ENCODE measurements at regions not wholly inside any gene's neighbourhood (a gene's known extent, or its start where the extent isn't known, plus 50 kb on each side); places are given as distances from the start of the nearest gene placed in this dataset.
"Not testable (repeated sequence)": the region's sequence is repeated elsewhere in the genome, so short reads cannot be mapped to it uniquely, and the experiment has no call there.

- DNase-seq = no peak
Measured at GRCh38 chr6:11450037-11450436, 87.5 kb upstream of the TMEM170B start.

DNA sequence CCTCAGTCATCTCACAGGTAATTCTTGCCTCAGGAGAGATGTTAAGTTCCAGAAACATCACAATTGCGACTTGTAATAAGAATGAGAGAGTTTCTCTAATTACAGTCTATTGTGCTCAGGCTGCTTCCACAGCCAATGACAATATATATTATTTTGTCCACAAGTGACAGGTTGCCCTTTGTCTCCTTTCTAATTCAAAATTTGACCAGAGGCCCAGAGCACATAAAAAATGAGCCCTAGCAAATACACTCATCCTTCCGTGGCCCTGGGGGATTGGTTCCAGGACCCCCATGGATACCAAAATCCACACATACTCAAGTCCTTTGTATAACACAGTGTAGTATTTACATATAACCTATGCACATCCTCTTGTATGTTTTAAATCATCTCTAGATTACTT is 88.1 kb upstream of the TMEM170B start:
- no peak for DNase-seq

DNA sequence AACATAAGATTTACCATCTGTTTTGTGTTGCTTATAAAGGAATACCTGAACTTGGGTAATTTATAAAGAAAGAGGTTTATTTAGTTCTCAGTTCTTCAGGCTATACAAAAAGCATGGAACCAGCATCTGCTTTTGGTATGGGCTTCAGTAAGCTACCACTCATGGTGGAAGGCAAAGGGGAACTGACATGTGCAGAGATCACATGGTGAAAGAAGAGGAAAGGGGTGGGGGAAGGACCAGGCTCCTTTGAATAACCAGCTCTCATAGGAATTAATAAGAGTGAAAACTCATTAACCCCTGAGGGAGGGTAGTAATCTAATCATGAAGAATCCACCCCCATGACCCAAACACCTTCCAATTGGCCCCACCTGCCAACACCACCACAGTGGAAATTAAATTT is 89.5 kb upstream of the TMEM170B start:
- no peak for DNase-seq

DNA sequence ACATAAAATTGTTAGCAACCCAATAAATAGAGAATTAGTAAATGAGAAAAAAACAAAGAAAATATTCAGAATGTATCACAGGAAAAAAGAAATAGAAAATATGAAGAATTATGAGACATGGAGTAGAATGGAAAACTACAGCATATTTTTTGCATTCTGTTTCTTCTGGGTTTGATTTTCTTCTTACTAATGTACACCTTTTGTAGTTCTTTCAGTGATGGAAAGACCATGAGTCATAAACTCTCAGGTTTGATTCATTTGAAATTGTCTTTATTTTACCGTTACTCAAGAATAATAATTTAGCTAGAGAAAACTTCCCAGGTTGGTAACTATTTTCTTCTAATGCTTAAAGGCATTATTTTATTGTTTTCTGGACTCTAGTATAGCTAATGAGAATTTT is 90.3 kb upstream of the TMEM170B start:
- DNase-seq = no peak

DNA sequence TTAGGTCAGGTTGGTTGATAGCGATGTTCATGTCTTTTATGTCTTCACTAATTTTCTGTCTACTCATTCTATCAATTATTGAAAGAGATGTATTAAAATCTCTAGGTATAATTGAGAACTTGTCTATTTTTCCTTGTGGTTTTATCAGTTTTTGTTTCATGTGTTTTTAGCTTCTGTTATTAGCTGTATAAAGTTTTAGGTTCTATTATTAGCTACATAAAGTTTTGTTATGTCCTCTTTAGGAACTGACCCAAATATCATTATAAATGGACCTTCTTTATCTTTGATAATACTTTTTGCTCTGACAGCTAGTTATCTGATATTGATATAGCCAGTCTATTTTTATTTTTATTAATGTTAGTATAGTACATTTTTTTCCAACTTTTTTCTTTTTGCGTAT is 92.4 kb upstream of the TMEM170B start:
- no peak for DNase-seq

GRCh38 chr6:11443125-11443524 is 94.4 kb upstream of the TMEM170B start:
- not testable (repeated sequence) for DNase-seq

DNA sequence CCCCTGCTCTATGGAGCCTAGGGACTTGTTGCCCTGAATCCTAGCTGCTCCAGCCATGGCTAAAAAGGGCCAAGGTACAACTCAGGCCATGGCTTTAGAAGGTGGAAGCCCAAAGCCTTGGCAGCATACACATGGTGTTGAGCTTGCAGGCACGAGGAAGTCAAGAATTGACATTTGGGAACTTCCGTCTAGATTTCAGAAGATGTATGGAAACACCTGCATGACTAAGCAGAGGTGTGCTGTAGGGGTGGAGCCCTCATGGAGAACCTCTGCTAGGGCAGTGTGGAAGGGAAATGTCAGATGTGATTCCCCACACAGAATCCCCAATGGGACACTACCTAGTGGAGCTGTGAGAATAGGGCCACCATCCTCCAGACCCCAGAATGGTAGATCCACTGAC is 95.1 kb upstream of the TMEM170B start:
- no peak for DNase-seq

GRCh38 chr6:11439876-11440275 is 97.7 kb upstream of the TMEM170B start:
- DNase-seq = no peak

GRCh38 chr6:11439017-11439420 is 98.5 kb upstream of the TMEM170B start:
- DNase-seq = no peak

DNA sequence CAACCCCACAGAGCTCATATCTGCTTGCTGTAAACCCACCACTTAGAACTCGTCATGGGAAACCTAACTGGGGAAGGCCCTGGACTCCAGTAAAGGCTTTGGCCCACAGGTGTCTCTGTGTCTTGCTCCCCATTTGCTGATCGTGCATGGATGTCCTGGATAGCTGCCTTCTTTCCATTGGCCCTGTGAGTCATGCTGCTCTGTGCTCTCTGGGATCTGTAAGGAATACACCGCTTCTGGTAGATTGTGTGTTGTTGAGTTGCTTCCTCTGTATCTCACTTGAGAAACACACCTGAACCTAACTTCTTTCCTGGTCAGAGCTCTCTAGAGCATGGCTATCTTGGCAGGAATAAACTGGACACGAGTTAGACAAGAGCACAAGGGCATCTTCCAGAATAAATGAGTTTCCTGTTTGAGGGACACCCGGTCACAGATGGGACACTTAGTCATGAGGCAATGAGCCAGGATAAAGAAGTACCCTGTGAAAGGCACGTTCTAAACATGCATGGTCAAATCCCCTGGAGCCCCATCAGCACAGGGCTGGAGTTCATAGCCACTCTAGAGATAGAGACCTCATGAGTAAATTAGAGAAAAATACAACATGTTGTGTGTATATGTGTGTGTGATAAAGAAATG is 99.6 kb upstream of the TMEM170B start:
- DNase-seq = no peak

- DNase-seq = no peak
Measured at GRCh38 chr6:11436508-11437096, 100.9 kb upstream of the TMEM170B start.

DNA sequence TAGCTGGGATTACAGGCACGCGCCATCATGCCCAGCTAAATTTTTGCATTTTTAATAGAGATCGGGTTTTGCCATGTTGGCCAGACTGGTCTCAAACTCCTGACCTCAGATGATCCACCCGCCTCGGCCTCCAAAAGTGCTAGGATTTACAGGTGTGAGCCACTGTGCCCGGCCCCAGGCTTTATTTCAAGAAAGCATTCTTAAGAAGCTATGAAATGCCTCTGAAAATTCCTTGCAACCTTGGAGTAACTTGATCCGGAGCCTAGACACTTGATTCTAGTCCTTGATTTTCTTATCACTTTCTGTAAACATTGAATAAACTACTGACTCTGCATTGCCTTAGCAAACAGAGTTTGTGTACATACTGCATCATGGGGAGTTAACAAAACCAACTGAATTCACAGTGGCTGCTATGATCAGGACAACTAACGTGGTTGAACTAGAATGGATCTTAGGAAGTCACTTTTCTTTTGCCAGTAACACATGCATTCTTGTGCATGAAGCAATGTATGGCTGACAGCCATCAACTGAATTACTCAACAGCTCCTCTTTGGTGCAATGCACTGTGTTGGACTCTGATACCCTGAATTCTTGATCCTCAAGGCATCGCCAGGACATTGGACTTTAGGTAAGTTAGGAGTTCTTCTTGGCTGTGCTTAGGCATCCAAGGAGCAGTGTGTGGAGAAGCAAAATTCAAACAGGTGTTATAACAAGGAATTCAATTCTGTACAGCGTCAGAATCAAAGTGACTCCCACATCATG is 102.8 kb upstream of the TMEM170B start:
- no peak for DNase-seq

DNA sequence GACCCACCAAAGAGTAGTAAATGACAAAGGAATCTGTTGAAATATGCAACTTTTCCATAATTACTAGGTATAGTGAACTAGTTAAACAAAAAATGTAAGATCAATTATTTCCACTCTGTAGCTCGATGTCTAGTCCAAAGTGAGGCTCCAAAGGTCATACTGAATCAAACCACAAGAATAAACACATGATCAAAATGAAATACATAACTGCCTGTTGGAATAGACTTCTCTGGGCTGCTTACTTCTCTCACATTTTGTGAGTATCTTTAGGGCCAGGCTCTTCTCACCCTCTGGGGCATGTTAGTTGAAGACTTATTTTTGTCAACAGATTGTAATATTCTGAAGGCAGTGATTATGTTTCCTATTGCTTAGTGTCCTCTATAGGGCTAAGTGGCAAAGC is 103.7 kb upstream of the TMEM170B start:
- DNase-seq = no peak

DNA sequence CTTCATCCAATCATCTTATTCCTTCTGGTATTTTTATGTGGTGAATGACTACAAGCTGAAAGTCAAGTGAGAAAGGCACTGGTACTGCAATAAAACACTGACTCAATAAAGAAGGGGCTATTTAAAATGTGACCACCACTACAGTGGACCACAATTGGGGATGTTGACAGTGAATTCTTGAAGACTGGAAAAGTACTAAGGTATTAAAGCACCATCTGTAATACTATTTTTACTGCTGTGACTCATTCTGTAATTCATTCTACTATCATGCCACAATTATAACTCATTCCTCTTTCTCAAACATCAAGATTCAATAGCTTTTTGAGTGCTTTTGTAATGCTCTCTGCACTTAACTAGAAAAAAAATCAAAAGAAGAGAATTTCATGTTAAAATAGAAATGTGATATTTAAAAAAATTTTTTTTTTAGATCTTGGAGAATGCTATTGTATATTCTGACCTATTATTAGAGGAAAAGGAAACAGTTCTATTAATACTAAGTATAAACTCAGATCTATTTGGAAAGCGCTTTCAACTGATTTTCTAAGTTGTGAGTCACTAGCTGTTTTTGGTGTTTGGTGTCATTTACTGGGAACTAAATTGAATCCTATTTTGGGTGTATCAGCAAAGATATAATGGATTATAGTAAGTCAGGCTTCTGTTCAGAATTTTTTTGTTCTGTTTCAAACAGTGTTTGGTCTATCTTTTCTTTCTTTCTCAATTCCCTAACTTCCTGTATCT is 104.7 kb upstream of the TMEM170B start:
- DNase-seq = no peak

DNA sequence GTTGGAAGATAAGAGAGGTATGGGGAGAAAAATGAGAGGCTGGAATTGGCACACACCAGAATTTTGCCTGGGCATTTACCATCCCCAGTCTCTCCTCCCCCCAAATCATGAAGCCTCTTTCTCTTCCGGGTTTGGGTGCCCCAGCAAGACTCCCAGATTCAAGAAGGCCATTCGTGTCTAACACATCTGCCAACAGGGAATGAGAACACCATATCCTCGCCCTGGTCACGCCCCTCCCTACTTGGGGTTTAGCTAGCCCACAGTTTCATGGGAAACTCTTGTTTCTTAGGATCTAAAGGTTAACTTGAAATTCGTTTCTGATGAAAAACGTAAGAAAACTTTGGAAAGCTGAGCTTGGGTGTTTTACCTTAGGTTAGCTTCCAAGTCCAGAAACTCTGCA is 105.5 kb upstream of the TMEM170B start:
- DNase-seq = no peak

DNA sequence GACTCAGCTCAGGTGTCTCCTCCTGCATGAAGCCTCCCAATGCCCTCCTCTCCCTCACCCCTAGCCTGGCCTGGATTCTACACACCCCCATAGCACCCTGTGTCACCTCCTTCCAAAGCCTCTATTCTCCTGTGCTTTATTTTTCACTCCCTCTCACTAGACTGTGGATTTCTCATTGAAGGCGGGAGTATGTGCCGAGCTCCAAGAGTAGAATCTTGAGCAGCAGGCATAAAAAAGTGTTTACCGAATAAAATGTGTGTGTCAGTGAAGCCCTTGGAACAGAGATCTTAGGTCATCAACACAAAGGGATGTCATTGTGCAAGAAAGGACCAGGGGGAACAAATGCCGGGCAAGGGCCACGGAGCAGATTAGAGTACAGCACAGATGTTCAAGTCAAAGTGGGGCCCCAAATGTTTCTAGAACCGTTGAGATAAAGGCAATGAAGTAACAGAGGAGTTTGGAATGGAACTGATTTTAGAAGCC is 106.1 kb upstream of the TMEM170B start:
- DNase-seq = no peak

GRCh38 chr6:11430036-11430435 is 107.5 kb upstream of the TMEM170B start:
- no peak for DNase-seq

DNA sequence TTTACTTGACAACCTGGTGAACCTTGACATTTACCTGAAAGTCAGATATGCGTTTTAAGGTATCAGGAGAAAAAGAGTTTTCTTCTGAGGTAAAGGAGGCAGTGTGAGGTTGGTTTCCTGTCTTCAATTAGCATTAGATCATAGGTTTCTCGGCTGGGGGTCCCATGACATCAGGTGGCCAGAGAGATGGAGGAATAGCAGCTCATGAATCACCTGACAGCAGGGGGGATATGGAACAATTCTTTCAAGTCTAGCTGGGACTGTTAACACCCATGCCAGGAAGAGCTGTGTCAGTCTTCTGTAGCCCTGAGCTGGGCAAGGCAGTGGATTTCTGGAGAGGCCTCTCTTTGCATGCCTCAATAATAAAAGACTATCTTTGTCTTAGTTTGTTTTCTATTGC is 108.0 kb upstream of the TMEM170B start:
- DNase-seq = no peak

- DNase-seq = no peak
Measured at GRCh38 chr6:11428895-11429294, 108.7 kb upstream of the TMEM170B start.

DNA sequence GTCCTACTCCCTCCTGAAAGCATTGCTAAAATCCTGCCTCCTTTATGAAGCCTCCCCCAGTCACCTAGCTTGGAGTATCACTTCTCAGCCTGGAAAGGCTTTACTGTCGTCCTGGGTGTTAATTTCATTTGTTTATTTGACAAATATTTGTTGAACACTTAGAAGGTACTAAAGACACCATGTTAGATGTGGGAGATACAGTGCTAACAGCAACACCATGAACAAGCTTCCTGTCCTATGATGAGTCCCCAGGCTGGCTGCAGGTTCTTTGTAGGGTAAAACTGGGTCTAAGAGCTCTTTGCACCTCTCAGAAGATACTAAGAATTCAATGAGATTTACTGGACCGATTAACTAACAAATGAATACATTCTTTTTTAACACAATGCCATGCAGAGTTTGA is 109.2 kb upstream of the TMEM170B start:
- no peak for DNase-seq

GRCh38 chr6:11427723-11428245 is 109.8 kb upstream of the TMEM170B start:
- no peak for DNase-seq

DNA sequence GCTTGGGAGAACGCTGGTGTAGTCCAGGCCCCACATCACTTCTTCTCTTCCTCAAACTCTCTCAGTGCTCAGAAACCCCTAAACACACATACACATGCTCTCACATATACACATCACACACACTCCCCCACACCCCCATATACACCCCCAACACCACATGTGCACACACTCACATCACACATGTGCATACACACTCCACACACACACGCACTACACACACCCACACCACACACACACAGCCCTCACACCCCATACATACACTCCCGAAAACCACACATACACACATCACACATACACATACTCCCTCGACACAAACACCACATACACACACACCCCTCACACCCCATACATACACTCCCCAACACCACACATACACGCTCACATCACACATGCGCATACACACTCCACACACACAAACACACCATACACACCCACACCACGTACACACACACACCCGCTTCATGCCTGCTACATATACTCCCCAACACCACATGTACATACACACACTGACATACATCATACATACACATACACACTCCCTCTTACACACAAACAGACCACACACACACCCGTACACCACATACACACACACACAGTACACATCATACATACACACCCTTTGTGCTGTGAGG is 110.3 kb upstream of the TMEM170B start:
- DNase-seq = no peak

DNA sequence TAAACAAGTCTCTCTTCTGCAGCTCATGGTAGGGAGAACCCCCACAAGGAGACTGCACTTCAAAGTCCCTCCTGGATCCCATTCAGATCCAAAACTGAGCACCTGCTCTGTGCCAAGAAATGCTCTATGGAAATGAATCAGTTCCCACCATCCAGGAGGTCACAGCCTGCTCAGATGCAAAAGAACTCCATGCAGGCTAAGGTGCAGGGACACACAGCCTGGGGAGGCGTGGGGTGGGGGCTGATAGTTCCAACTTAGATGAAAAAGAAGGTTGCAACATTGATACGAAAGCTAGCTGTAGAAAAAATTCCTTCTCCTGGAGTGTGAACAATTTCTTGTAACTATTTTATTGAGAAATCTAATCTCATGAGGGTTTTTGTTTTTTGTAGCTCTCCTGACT is 111.0 kb upstream of the TMEM170B start:
- DNase-seq = no peak

Measured in T-helper 9 cell (primary cell).